Mesenchymal stem cell (in vitro differentiated cells and primary cell): ENCODE measurements at regions not wholly inside any gene's neighbourhood (a gene's known extent, or its start where the extent isn't known, plus 50 kb on each side); places are given as distances from the start of the nearest gene placed in this dataset.

Experiments
- DNase-seq: peaks from one replicate; pipeline ENCODE4 v3.0.0-alpha.2; 2013
- H2AFZ ChIP-seq: one replicate; pipeline ENCODE4 v1.6.1; 2013; ENCODE audit warnings: low read depth, mild to moderate bottlenecking, control low read depth, inconsistent platforms, low read length, moderate library complexity
- H2AK5ac ChIP-seq: 2 replicates; pipeline ENCODE4 v1.6.1; 2013; ENCODE audit warnings: low read length, moderate library complexity, mild to moderate bottlenecking, inconsistent platforms; ENCODE audit not compliant: severe bottlenecking
- H2BK120ac ChIP-seq: one replicate; pipeline ENCODE4 v1.6.1; 2013; ENCODE audit warnings: low read depth, mild to moderate bottlenecking, inconsistent platforms, low read length, moderate library complexity
- H2BK12ac ChIP-seq, 2 experiments: one replicate each; pipeline ENCODE4 v1.6.1; 2013; ENCODE audit warnings: inconsistent platforms in 2 of 2, low read length in 2 of 2, mild to moderate bottlenecking in 2 of 2, moderate library complexity in 2 of 2, control low read depth in 1 of 2
- H2BK15ac ChIP-seq: one replicate; pipeline ENCODE4 v1.6.1; 2013; ENCODE audit warnings: mild to moderate bottlenecking, low read depth, inconsistent platforms; ENCODE audit not compliant: poor library complexity, severe bottlenecking
- H2BK5ac ChIP-seq: 2 replicates; pipeline ENCODE4 v1.6.1; 2013; ENCODE audit warnings: low read depth, mild to moderate bottlenecking, low read length, control low read depth, inconsistent platforms; ENCODE audit not compliant: poor library complexity, severe bottlenecking
- H3K14ac ChIP-seq, 2 experiments: one replicate each; pipeline ENCODE4 v1.6.1; 2013; ENCODE audit warnings: inconsistent platforms in 2 of 2, low read length in 2 of 2, control low read depth in 1 of 2, mild to moderate bottlenecking in 1 of 2, moderate library complexity in 1 of 2
- H3K18ac ChIP-seq, 2 experiments: one replicate each; pipeline ENCODE4 v1.6.1; 2013; ENCODE audit warnings: inconsistent platforms in 2 of 2, low read length in 2 of 2, control low read depth in 1 of 2, low read depth in 1 of 2, mild to moderate bottlenecking in 1 of 2
- H3K23ac ChIP-seq, 2 experiments: one replicate each; pipeline ENCODE4 v1.6.1; 2013; ENCODE audit warnings: inconsistent platforms in 2 of 2, low read length in 2 of 2, mild to moderate bottlenecking in 2 of 2, moderate library complexity in 2 of 2, control low read depth in 1 of 2
- H3K27ac ChIP-seq: 2 replicates; pipeline ENCODE4 v1.5.1; 2013; ENCODE audit warnings: mild to moderate bottlenecking, moderate library complexity, low read length, control low read depth, inconsistent platforms; ENCODE audit not compliant: poor library complexity, severe bottlenecking
- H3K27me3 ChIP-seq, 2 experiments: 2 replicates each; pipeline versions ENCODE4 v1.6.1 to v1.7.0; 2013; ENCODE audit warnings: low read length in 2 of 2, mild to moderate bottlenecking in 2 of 2, moderate library complexity in 2 of 2, control low read depth in 1 of 2, inconsistent platforms in 1 of 2; ENCODE audit not compliant: control insufficient read depth in 1 of 2, insufficient read depth in 1 of 2
- H3K36me3 ChIP-seq, 2 experiments: 2 replicates each; pipeline versions ENCODE4 v1.6.1 to v1.7.0; 2013; ENCODE audit warnings: low read length in 2 of 2, control low read depth in 1 of 2, inconsistent platforms in 1 of 2, low read depth in 1 of 2, mild to moderate bottlenecking in 1 of 2; ENCODE audit not compliant: insufficient read depth in 2 of 2, control insufficient read depth in 1 of 2
- H3K4ac ChIP-seq, 2 experiments: one replicate each; pipeline ENCODE4 v1.6.1; 2013; ENCODE audit warnings: inconsistent platforms in 2 of 2, low read length in 2 of 2, mild to moderate bottlenecking in 2 of 2, moderate library complexity in 2 of 2, control low read depth in 1 of 2, low read depth in 1 of 2
- H3K4me1 ChIP-seq: 2 replicates; pipeline ENCODE4 v1.6.1; 2013; ENCODE audit warnings: low read depth, low read length, control low read depth; ENCODE audit not compliant: control insufficient read depth, insufficient read depth
- H3K4me2 ChIP-seq: 2 replicates; pipeline ENCODE4 v1.6.1; 2013; ENCODE audit warnings: low read length, mild to moderate bottlenecking, inconsistent platforms; ENCODE audit not compliant: poor library complexity, severe bottlenecking
- H3K4me3 ChIP-seq, 2 experiments: 2 replicates each; pipeline versions ENCODE4 v1.5.1 to v1.7.0; 2013; ENCODE audit warnings: low read length in 2 of 2, mild to moderate bottlenecking in 2 of 2, control low read depth in 1 of 2, low read depth in 1 of 2; ENCODE audit not compliant: insufficient read depth in 1 of 2
- H3K79me1 ChIP-seq: replicated peaks from 2 replicates; pipeline ENCODE4 v1.6.1; 2013; ENCODE audit warnings: mild to moderate bottlenecking, control low read depth, low read length, inconsistent platforms; ENCODE audit not compliant: poor library complexity, severe bottlenecking
- H3K9ac ChIP-seq: 2 replicates; pipeline ENCODE4 v1.7.0; 2013; ENCODE audit warnings: mild to moderate bottlenecking, low read length, moderate library complexity
- H3K9me3 ChIP-seq: 2 replicates; pipeline ENCODE4 v1.7.0; 2013; ENCODE audit warnings: mild to moderate bottlenecking, low read length; ENCODE audit not compliant: control insufficient read depth
- H4K8ac ChIP-seq: one replicate; pipeline ENCODE4 v1.6.1; 2013; ENCODE audit warnings: inconsistent platforms, mild to moderate bottlenecking, low read length, moderate library complexity
- H4K91ac ChIP-seq: one replicate; pipeline ENCODE4 v1.6.1; 2013; ENCODE audit warnings: mild to moderate bottlenecking, low read length, inconsistent platforms
- WGBS: methylation state at CpG from one replicate; pipeline ENCODE4 v1.1.7; 2013; ENCODE audit warnings: mixed read lengths; 5-methylcytosine and 5-hydroxymethylcytosine counted together

GRCh38 chr2:57728691-57729090 is 317.9 kb upstream of the VRK2 start:
- no CpG with 5 or more reads among the region's 1 CpG for WGBS
- Histone ChIP-seq H2BK12ac (no peak overlapping the region), H2AK5ac (no peak overlapping the region), H3K36me3 (no peaks in the 10 kb centered on the region), H2AFZ (no peak overlapping the region), H3K4me3 (no peak overlapping the region), H3K9me3 (no peaks in the 10 kb centered on the region), H3K27ac (no peak overlapping the region), H3K14ac (no peak overlapping the region), H2BK120ac (no peak overlapping the region), H3K18ac (no peak overlapping the region), H2BK5ac (no peak overlapping the region), H3K23ac (no peak overlapping the region), H2BK15ac (no peak overlapping the region), H3K4ac (no peak overlapping the region), H3K79me1 (no peaks in the 10 kb centered on the region), H4K91ac (no peak overlapping the region), H3K4me2 (no peak overlapping the region), H3K9ac (no peak overlapping the region), H3K4me1 (no peaks in the 10 kb centered on the region), H3K27me3 (no peaks in the 10 kb centered on the region), H4K8ac (no peak overlapping the region)
- DNase-seq, result no peak

DNA sequence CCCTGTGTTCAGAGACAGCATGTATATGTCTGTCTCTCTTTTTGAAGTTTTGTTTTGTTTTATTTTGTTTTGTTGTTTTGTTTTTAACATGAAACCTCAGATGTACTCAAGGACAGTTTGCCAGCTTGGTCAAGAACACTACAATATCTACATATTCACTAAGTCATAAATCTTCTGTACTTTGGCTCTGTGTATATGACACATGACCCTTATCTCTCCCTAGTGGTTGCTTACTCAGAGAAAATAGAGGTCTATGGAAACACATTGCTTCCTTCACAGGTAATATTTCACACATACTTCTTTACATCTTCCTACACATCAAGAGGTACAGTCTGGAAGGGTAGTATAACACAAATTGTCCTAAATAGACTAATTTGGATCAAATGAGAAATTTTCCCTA is 312.6 kb upstream of the VRK2 start:
- Histone ChIP-seq H3K4me1 (no peaks in the 10 kb centered on the region), H3K18ac (no peak overlapping the region), H3K27me3 (no peaks in the 10 kb centered on the region), H3K9me3 (no peaks in the 10 kb centered on the region), H3K27ac (no peak overlapping the region), H3K14ac (no peak overlapping the region), H3K79me1 (no peaks in the 10 kb centered on the region), H4K91ac (no peak overlapping the region), H2BK15ac (no peak overlapping the region), H3K36me3 (no peaks in the 10 kb centered on the region), H3K4me2 (no peak overlapping the region), H2BK12ac (no peak overlapping the region), H2BK5ac (no peak overlapping the region), H3K4me3 (no peak overlapping the region), H2AK5ac (no peak overlapping the region), H2AFZ (no peak overlapping the region), H3K4ac (no peak overlapping the region), H4K8ac (no peak overlapping the region), H3K9ac (no peak overlapping the region), H3K23ac (no peak overlapping the region), H2BK120ac (no peak overlapping the region)
- DNase-seq, result no peak

- Histone ChIP-seq H3K79me1 (no peaks in the 10 kb centered on the region), H2BK15ac (no peak overlapping the region), H3K23ac (no peak overlapping the region), H2AK5ac (no peak overlapping the region), H3K18ac (no peak overlapping the region), H3K9me3 (no peaks in the 10 kb centered on the region), H2BK120ac (no peak overlapping the region), H3K4me1 (no peaks in the 10 kb centered on the region), H3K27me3 (no peaks in the 10 kb centered on the region), H3K27ac (no peak overlapping the region), H3K36me3 (no peaks in the 10 kb centered on the region), H3K4me3 (no peak overlapping the region), H4K91ac (no peak overlapping the region), H4K8ac (no peak overlapping the region), H2BK12ac (no peak overlapping the region), H3K9ac (no peak overlapping the region), H3K14ac (no peak overlapping the region), H2BK5ac (no peak overlapping the region), H2AFZ (no peak overlapping the region), H3K4me2 (no peak overlapping the region), H3K4ac (no peak overlapping the region)
- no peak for DNase-seq
- 84% methylated on average over 5 of the region's 6 CpGs for WGBS
Observed at GRCh38 chr2:57740891-57741290, 305.7 kb upstream of the VRK2 start.

DNA sequence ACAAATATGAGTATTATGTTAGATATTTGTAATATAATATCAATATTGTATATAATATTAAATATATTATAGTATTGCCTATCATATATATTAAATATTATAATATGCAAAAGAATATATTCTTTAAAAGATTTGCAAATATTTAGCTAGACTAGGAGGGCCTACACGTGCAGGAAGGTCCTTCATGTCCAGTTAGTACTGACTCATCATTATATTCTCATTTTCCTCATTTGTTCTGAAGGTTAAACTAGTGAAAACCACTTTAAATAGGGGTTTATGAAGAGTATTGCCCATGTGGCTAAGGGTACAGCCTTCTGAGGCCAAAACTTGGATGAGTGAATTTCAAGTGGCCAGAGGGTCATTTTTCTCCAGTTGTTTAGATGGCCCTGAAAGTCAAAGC is 293.0 kb upstream of the VRK2 start:
- H3K18ac ChIP-seq, result no peak overlapping the region
- no peaks in the 10 kb centered on the region for H3K27me3 ChIP-seq
- H3K4ac ChIP-seq, result no peak overlapping the region
- H2AK5ac ChIP-seq, result no peak overlapping the region
- no peaks in the 10 kb centered on the region for H3K4me1 ChIP-seq
- H4K91ac ChIP-seq, result no peak overlapping the region
- no peak overlapping the region for H2BK120ac ChIP-seq
- H3K9me3 ChIP-seq, result no peaks in the 10 kb centered on the region
- H2BK12ac ChIP-seq, result no peak overlapping the region
- no peak overlapping the region for H3K23ac ChIP-seq
- no CpG with 5 or more reads among the region's 1 CpG for WGBS
- no peak overlapping the region for H3K27ac ChIP-seq
- no peak overlapping the region for H3K9ac ChIP-seq
- no peak overlapping the region for H3K4me2 ChIP-seq
- H3K36me3 ChIP-seq, result no peaks in the 10 kb centered on the region
- H3K4me3 ChIP-seq, result no peak overlapping the region
- no peaks in the 10 kb centered on the region for H3K79me1 ChIP-seq
- H3K14ac ChIP-seq, result no peak overlapping the region
- no peak overlapping the region for H4K8ac ChIP-seq
- no peak overlapping the region for H2BK5ac ChIP-seq
- no peak overlapping the region for H2AFZ ChIP-seq
- H2BK15ac ChIP-seq, result no peak overlapping the region
- no peak for DNase-seq
